HepG2 (cell line): ENCODE measurements at regions not wholly inside any gene's neighbourhood (a gene's known extent, or its start where the extent isn't known, plus 50 kb on each side); places are given as distances from the start of the nearest gene placed in this dataset.

ENCODE experiments used
- BORCS8-MEF2B ChIP-seq: sonication (generic); formaldehyde crosslinking; IDR thresholded peaks from 2 replicates; pipeline ENCODE4 v1.8.0; 2022; ENCODE audit warnings: mild to moderate bottlenecking, missing genetic modification reagents
- FOXK2 ChIP-seq: fragments of 450-650 bp; IDR thresholded peaks from 2 replicates; pipeline ENCODE4 v1.6.1; 2016
- HDAC6 ChIP-seq: fragments of 200-600 bp; sonication (generic); IDR thresholded peaks from 2 replicates; pipeline ENCODE4 v1.7.0; 2017; ENCODE audit warnings: mild to moderate bottlenecking, antibody characterized with exemption, low read length, low read depth
- HOXA3 ChIP-seq: sonication (generic); formaldehyde crosslinking; IDR thresholded peaks from 2 replicates; pipeline ENCODE4 v1.5.0; 2020; ENCODE audit warnings: missing genetic modification reagents
- KDM6A ChIP-seq: IDR thresholded peaks from 2 replicates; pipeline ENCODE4 v1.6.1; 2016; ENCODE audit warnings: low read depth
- MEF2D ChIP-seq: sonication (generic); formaldehyde crosslinking; IDR thresholded peaks from 2 replicates; pipeline ENCODE4 v1.5.1; 2020; ENCODE audit warnings: mild to moderate bottlenecking, missing genetic modification reagents
- NCOR1 ChIP-seq: fragments of 200-600 bp; sonication (generic); IDR thresholded peaks from 2 replicates; pipeline ENCODE4 v1.7.0; 2017; ENCODE audit warnings: antibody characterized with exemption, low read length, borderline replicate concordance
- NFKBIZ ChIP-seq: IDR thresholded peaks from 2 replicates; pipeline ENCODE4 v1.6.1; 2018; ENCODE audit warnings: missing genetic modification reagents, missing compliant biosample characterization
- NR2F1 ChIP-seq, 2 experiments: fragments of 450-650 bp in 1 of 2; formaldehyde crosslinking in 1 of 2; IDR thresholded peaks; 2 replicates each; pipeline versions ENCODE4 v1.5.0 to v1.6.1; 2016 to 2020; ENCODE audit warnings: mild to moderate bottlenecking in 1 of 2, missing compliant biosample characterization in 1 of 2, missing genetic modification reagents in 1 of 2, moderate library complexity in 1 of 2
- PBX2 ChIP-seq: IDR thresholded peaks from 2 replicates; pipeline ENCODE4 v1.6.1; 2016; ENCODE audit warnings: control low read depth
- RARA ChIP-seq: IDR thresholded peaks from 2 replicates; pipeline ENCODE4 v1.6.1; 2016; ENCODE audit warnings: missing genetic modification reagents, missing compliant biosample characterization
- ZBTB40 ChIP-seq, 2 experiments: fragments of 450-650 bp in 1 of 2; sonication (generic) in 1 of 2; formaldehyde crosslinking in 1 of 2; IDR thresholded peaks; 2 replicates each; pipeline versions ENCODE4 v1.6.1 to v1.8.0; 2016 to 2022; ENCODE audit warnings: antibody characterized with exemption in 1 of 2, mild to moderate bottlenecking in 1 of 2, missing genetic modification reagents in 1 of 2
- ZNF609 ChIP-seq: sonication (generic); formaldehyde crosslinking; IDR thresholded peaks from 2 replicates; pipeline ENCODE4 v1.4.0; 2020; ENCODE audit warnings: mild to moderate bottlenecking, missing genetic modification reagents, borderline replicate concordance
- ZNF782 ChIP-seq: sonication (generic); formaldehyde crosslinking; IDR thresholded peaks from 2 replicates; pipeline ENCODE4 v1.4.0; 2020; ENCODE audit warnings: missing genetic modification reagents, mild to moderate bottlenecking, borderline replicate concordance

- TF ChIP-seq ZBTB40 (IDR thresholded peaks at IDR 0.05): no peak
- TF ChIP-seq ZBTB40 (CRISPR knock-in tag; IDR thresholded peaks at IDR 0.05): no peak
- peak; percentile 68 for TF ChIP-seq MEF2D
- no peak for TF ChIP-seq HDAC6
- TF ChIP-seq ZNF782: no peak
- no peak for TF ChIP-seq BORCS8-MEF2B
- peak in 1 of 2 experiments; percentile 21; a peak in 1 of 4 replicates for TF ChIP-seq NR2F1 (CRISPR knock-in tag; IDR thresholded peaks at IDR 0.05)
- TF ChIP-seq FOXK2: 0 out of 2 replicates have a peak, but pooled peaks have one; percentile 32
- peak; percentile 68; the same call in 1 of the 2 replicates for TF ChIP-seq NCOR1
- TF ChIP-seq PBX2 (CRISPR knock-in tag): no peak
- peak; percentile 89 for TF ChIP-seq ZNF609
- peak; percentile 33; the same call in 1 of the 2 replicates for TF ChIP-seq HOXA3 (CRISPR knock-in tag)
- TF ChIP-seq NFKBIZ (CRISPR knock-in tag): no peak
- peak; percentile 59; the same call in 1 of the 2 replicates for TF ChIP-seq KDM6A (CRISPR knock-in tag)
- peak; percentile 89 for TF ChIP-seq RARA (CRISPR knock-in tag)
These were observed 122.3 kb upstream of the SLC44A3 start (continued) for GRCh38 chr1:94697839-94698238.
